Skeletal muscle tissue (tissue), 3 donors: ENCODE measurements at regions not wholly inside any gene's neighbourhood (a gene's known extent, or its start where the extent isn't known, plus 50 kb on each side); places are given as distances from the start of the nearest gene placed in this dataset.

Source experiments
- H3K27ac ChIP-seq: one replicate; pipeline ENCODE4 v1.7.0; 2013; ENCODE audit warnings: mild to moderate bottlenecking, low read depth, low read length, inconsistent platforms
- H3K27me3 ChIP-seq, 3 donors: one replicate each; pipeline ENCODE4 v1.7.0; 2013; ENCODE audit warnings: low read length in 3 of 3; ENCODE audit not compliant: control insufficient read depth in 3 of 3, insufficient read depth in 3 of 3
- H3K36me3 ChIP-seq, 3 donors: one replicate each; pipeline ENCODE4 v1.7.0; 2013; ENCODE audit warnings: low read length in 3 of 3; ENCODE audit not compliant: control insufficient read depth in 3 of 3, insufficient read depth in 3 of 3
- H3K4me1 ChIP-seq, 3 donors: one replicate each; pipeline ENCODE4 v1.7.0; 2013; ENCODE audit warnings: low read length in 3 of 3, mild to moderate bottlenecking in 3 of 3; ENCODE audit not compliant: control insufficient read depth in 3 of 3, insufficient read depth in 3 of 3
- H3K4me3 ChIP-seq, 3 donors: one replicate each; pipeline ENCODE4 v1.7.0; 2013; ENCODE audit warnings: low read length in 3 of 3
- H3K9ac ChIP-seq, 3 donors: one replicate each; pipeline ENCODE4 v1.7.0; 2013; ENCODE audit warnings: low read length in 3 of 3, mild to moderate bottlenecking in 3 of 3, moderate library complexity in 2 of 3, low read depth in 1 of 3
- H3K9me3 ChIP-seq, 3 donors: one replicate each; pipeline ENCODE4 v1.7.0; 2013; ENCODE audit warnings: low read length in 3 of 3; ENCODE audit not compliant: control insufficient read depth in 3 of 3
- donor health status: Osteomylitis.

- H3K4me1 ChIP-seq = no peaks in the 10 kb centered on the region
- H3K9me3 ChIP-seq = no peaks in the 10 kb centered on the region
- no peak overlapping the region for H3K4me3 ChIP-seq
Measured at GRCh38 chr13:84433024-84433423, 550.8 kb upstream of the SLITRK1 start.

GRCh38 chr13:84431646-84432045 is 549.4 kb upstream of the SLITRK1 start:
- Histone ChIP-seq H3K4me1 (no peaks in the 10 kb centered on the region), H3K27ac (no peak overlapping the region), H3K9me3 (no peaks in the 10 kb centered on the region), H3K36me3 (no peaks in the 10 kb centered on the region), H3K9ac (no peak overlapping the region), H3K27me3 (no peaks in the 10 kb centered on the region), H3K4me3 (no peak overlapping the region)

More at GRCh38 chr13:84433024-84433423, 550.8 kb upstream of the SLITRK1 start:
- no peaks in the 10 kb centered on the region for H3K27me3 ChIP-seq
- no peaks in the 10 kb centered on the region for H3K36me3 ChIP-seq
- H3K27ac ChIP-seq = no peak overlapping the region
- no peak overlapping the region for H3K9ac ChIP-seq

- no peaks in the 10 kb centered on the region for H3K36me3 ChIP-seq
- no peak overlapping the region for H3K4me3 ChIP-seq
- H3K9me3 ChIP-seq = no peaks in the 10 kb centered on the region
- H3K27ac ChIP-seq = no peak overlapping the region
- no peak overlapping the region for H3K9ac ChIP-seq
- H3K4me1 ChIP-seq = no peaks in the 10 kb centered on the region
- H3K27me3 ChIP-seq = no peaks in the 10 kb centered on the region
Measured at GRCh38 chr13:84430446-84430845, 548.2 kb upstream of the SLITRK1 start.

- Histone ChIP-seq H3K4me3 (no peak overlapping the region), H3K36me3 (no peaks in the 10 kb centered on the region), H3K9ac (no peak overlapping the region), H3K4me1 (no peaks in the 10 kb centered on the region), H3K9me3 (no peaks in the 10 kb centered on the region), H3K27me3 (no peaks in the 10 kb centered on the region), H3K27ac (no peak overlapping the region)
Measured at GRCh38 chr13:84430015-84430414, 547.7 kb upstream of the SLITRK1 start.

GRCh38 chr13:84418041-84418440 is 535.8 kb upstream of the SLITRK1 start:
- no peaks in the 10 kb centered on the region for H3K27me3 ChIP-seq
- no peaks in the 10 kb centered on the region for H3K9me3 ChIP-seq
- H3K4me1 ChIP-seq = no peaks in the 10 kb centered on the region
- no peak overlapping the region for H3K9ac ChIP-seq
- no peak overlapping the region for H3K27ac ChIP-seq
- H3K4me3 ChIP-seq = no peak overlapping the region
- no peaks in the 10 kb centered on the region for H3K36me3 ChIP-seq

- no peaks in the 10 kb centered on the region for H3K27me3 ChIP-seq
- no peak overlapping the region for H3K4me3 ChIP-seq
- no peaks in the 10 kb centered on the region for H3K4me1 ChIP-seq
- no peaks in the 10 kb centered on the region for H3K36me3 ChIP-seq
- H3K9ac ChIP-seq = no peak overlapping the region
- no peaks in the 10 kb centered on the region for H3K9me3 ChIP-seq
- H3K27ac ChIP-seq = no peak overlapping the region
Measured at GRCh38 chr13:84417416-84417815, 535.1 kb upstream of the SLITRK1 start.

- H3K4me3 ChIP-seq = no peak overlapping the region
- H3K9ac ChIP-seq = no peak overlapping the region
- H3K4me1 ChIP-seq = no peaks in the 10 kb centered on the region
Measured at GRCh38 chr13:84413016-84413415, 530.7 kb upstream of the SLITRK1 start.

GRCh38 chr13:84405286-84405685 is 523.0 kb upstream of the SLITRK1 start:
- Histone ChIP-seq H3K4me1 (no peaks in the 10 kb centered on the region), H3K27ac (no peak overlapping the region), H3K4me3 (no peak overlapping the region), H3K27me3 (no peaks in the 10 kb centered on the region), H3K9me3 (no peaks in the 10 kb centered on the region), H3K36me3 (no peaks in the 10 kb centered on the region), H3K9ac (no peak overlapping the region)

More at GRCh38 chr13:84413016-84413415, 530.7 kb upstream of the SLITRK1 start:
- no peaks in the 10 kb centered on the region for H3K9me3 ChIP-seq
- no peaks in the 10 kb centered on the region for H3K27me3 ChIP-seq
- H3K36me3 ChIP-seq = no peaks in the 10 kb centered on the region
- H3K27ac ChIP-seq = no peak overlapping the region

- no peak overlapping the region for H3K9ac ChIP-seq
- no peaks in the 10 kb centered on the region for H3K36me3 ChIP-seq
- H3K27ac ChIP-seq = no peak overlapping the region
- H3K4me3 ChIP-seq = no peak overlapping the region
- H3K27me3 ChIP-seq = no peaks in the 10 kb centered on the region
- peaks cover 0 to 7% (median 0%) of the 10 kb centered on the region in 3 donors for H3K9me3 ChIP-seq
- no peaks in the 10 kb centered on the region for H3K4me1 ChIP-seq
Measured at GRCh38 chr13:84400706-84401105, 518.4 kb upstream of the SLITRK1 start.

GRCh38 chr13:84399320-84400085 is 517.2 kb upstream of the SLITRK1 start:
- H3K9ac ChIP-seq = no peak overlapping the region
- peaks cover 0 to 7% (median 0%) of the 10 kb centered on the region in 3 donors for H3K9me3 ChIP-seq
- H3K27me3 ChIP-seq = no peaks in the 10 kb centered on the region
- peak overlapping the region in 1 of 3 donors; percentile 0 for H3K4me3 ChIP-seq
- no peaks in the 10 kb centered on the region for H3K36me3 ChIP-seq
- H3K4me1 ChIP-seq = no peaks in the 10 kb centered on the region
- no peak overlapping the region for H3K27ac ChIP-seq
